Stimulated activated memory B cell treated with anti-CD40 and anti-IgM and Interleukin-4, amounts not matched to agents 10 μg/mL and 1 μg/mL and 100 μg/mL, for 72 hours (primary cell): ENCODE measurements at regions not wholly inside any gene's neighbourhood (a gene's known extent, or its start where the extent isn't known, plus 50 kb on each side); places are given as distances from the start of the nearest gene placed in this dataset.
"Not testable (repeated sequence)": the region's sequence is repeated elsewhere in the genome, so short reads cannot be mapped to it uniquely, and the experiment has no call there.

Source experiments
- ATAC-seq: fragments of 150-1000 bp; cut with Tn5 transposase; 2 replicates; pipeline ENCODE4 v1.10.0; 2021
- H3K27ac Mint-ChIP-seq: one replicate; pipeline ENCODE4 v1.8.0; 2022; ENCODE audit warnings: mild to moderate bottlenecking, mixed read lengths
- H3K27me3 Mint-ChIP-seq: one replicate; pipeline ENCODE4 v1.8.0; 2022; ENCODE audit warnings: mixed read lengths
- H3K36me3 Mint-ChIP-seq: one replicate; pipeline ENCODE4 v1.8.0; 2022; ENCODE audit warnings: mixed read lengths
- H3K4me1 Mint-ChIP-seq: one replicate; pipeline ENCODE4 v1.8.0; 2022; ENCODE audit warnings: mixed read lengths
- H3K4me3 Mint-ChIP-seq: one replicate; pipeline ENCODE4 v1.8.0; 2022; ENCODE audit warnings: mild to moderate bottlenecking, moderate library complexity, mixed read lengths
- H3K9me3 Mint-ChIP-seq: one replicate; pipeline ENCODE4 v1.8.0; 2022; ENCODE audit warnings: mixed read lengths

DNA sequence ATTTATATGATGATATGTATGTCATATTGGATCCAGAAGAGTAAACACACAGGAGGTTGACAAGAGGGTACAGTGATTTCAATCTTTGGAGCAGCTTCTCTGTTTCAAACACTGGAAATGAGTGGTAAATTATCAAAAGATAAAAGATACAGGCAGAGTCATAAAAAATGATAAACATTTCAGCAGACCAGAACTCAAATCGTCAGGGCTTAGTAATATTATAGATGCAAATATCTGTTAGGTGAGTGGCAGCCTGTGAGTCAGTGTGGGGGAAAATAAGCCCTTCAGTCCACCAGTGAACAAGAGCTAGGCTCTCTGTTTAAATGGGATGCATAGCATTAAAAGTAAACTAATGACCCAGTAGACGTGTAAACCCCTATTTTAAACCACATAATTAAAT lies 1378.1 kb downstream of the EFNA5 start:
- no peaks in the 10 kb centered on the region for H3K9me3 Mint-ChIP-seq
- H3K4me3 Mint-ChIP-seq: no peak overlapping the region
- no peaks in the 10 kb centered on the region for H3K27me3 Mint-ChIP-seq
- H3K27ac Mint-ChIP-seq: no peak overlapping the region
- no peaks in the 10 kb centered on the region for H3K36me3 Mint-ChIP-seq
- no peak for ATAC-seq
- H3K4me1 Mint-ChIP-seq: no peaks in the 10 kb centered on the region

DNA sequence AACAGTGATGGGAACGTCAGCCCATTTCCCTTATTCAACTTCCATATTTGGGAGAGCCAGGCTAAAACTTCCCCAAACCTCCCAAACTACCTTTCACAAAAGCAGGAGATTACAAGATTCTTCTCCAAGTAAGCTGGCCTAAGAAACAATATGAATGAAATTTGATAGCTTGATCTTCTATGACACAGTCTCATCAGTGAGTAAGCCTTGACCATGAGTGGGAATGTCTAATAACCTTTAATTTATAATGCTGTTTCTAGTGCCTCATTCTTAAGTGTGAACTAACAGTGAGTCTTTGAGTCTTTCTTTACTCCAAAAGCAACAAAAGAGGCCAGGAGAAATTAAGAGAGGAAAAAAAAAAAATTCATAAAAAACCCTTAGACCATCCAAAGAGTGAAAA lies 1379.9 kb downstream of the EFNA5 start:
- Mint-ChIP-seq H3K4me1 (no peaks in the 10 kb centered on the region), H3K27ac (no peak overlapping the region), H3K36me3 (no peaks in the 10 kb centered on the region), H3K27me3 (no peaks in the 10 kb centered on the region), H3K9me3 (no peaks in the 10 kb centered on the region), H3K4me3 (no peak overlapping the region)
- ATAC-seq: no peak

DNA sequence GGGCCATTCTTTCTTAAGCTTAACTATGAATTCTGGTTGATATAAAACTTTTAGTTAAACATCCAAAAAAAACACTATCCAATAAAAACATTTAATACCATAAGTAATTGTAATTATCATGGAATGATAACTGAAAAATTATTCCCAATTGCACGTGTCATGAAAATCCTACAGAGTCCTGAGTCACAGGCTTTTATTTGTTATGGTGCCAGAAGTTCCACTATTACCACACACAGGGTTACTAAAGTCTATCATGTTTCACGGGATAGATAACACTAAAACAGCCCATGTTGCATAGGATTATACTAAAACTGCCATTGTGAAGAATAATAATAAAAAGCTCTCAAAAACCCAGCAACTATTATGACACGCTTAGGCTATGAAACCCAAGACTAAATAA lies 1381.8 kb downstream of the EFNA5 start:
- Mint-ChIP-seq H3K27me3 (no peaks in the 10 kb centered on the region), H3K36me3 (no peaks in the 10 kb centered on the region), H3K9me3 (peaks cover 2% of the 10 kb centered on the region), H3K4me3 (no peak overlapping the region), H3K27ac (no peak overlapping the region), H3K4me1 (no peaks in the 10 kb centered on the region)
- no peak for ATAC-seq

DNA sequence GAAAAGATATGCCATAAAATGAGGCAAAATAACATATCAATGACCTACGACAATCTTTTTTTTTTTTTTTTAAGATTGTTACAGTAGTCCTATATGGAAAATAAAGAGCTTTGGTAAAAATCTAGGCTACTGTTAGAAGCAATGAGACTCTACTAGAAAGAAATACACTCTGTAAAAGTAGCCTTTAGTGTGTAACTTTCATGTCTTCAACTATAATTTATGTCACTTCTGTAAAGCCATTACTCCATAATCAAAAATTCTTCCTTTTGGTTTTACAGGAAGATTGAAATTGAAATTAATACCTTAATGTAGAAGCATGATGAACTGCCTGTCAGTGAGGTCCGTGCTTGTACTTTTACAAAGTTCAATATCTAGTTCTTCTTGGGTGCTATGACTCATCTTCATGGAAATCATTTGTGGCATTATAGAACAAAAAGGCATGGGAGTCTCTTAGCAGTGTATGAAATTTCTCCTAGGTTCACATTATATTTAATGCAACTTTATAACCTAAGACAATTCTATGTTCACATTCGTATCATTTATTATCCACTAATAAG lies 1393.1 kb downstream of the EFNA5 start:
- Mint-ChIP-seq H3K4me1 (no peaks in the 10 kb centered on the region), H3K36me3 (no peaks in the 10 kb centered on the region), H3K9me3 (no peaks in the 10 kb centered on the region), H3K27me3 (no peaks in the 10 kb centered on the region), H3K4me3 (no peak overlapping the region), H3K27ac (no peak overlapping the region)
- ATAC-seq: no peak

DNA sequence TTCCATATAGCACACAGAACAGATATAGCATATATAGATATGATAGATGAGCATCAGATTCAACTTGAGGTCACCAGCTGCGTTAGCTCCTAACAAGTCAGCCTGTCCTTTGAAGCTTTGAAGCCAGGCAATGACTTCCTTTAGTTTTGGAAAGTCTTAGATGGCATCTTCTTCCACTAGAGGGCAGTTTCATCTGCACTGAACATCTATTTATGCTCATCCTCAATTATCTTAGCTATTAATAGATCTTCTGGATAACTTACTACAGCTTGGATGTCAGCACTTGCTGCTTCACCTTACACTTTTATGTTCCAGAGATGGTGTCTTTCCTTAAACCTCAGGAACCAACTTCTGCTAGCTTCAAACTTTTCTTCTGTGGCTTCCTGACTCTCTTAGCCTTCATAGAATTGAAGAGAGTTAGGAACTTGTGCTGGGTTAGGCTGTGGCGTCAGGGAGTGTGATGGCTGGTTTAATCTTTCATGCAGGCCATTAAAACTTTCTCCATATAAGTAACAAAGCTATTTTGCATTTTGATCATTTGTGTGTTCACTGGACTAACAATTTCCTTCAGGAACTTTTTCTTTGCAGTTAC lies 1401.4 kb downstream of the EFNA5 start:
- ATAC-seq: no peak
- Mint-ChIP-seq H3K36me3 (no peaks in the 10 kb centered on the region), H3K4me1 (no peaks in the 10 kb centered on the region), H3K9me3 (peaks cover 7% of the 10 kb centered on the region), H3K4me3 (no peak overlapping the region), H3K27me3 (no peaks in the 10 kb centered on the region), H3K27ac (no peak overlapping the region)

DNA sequence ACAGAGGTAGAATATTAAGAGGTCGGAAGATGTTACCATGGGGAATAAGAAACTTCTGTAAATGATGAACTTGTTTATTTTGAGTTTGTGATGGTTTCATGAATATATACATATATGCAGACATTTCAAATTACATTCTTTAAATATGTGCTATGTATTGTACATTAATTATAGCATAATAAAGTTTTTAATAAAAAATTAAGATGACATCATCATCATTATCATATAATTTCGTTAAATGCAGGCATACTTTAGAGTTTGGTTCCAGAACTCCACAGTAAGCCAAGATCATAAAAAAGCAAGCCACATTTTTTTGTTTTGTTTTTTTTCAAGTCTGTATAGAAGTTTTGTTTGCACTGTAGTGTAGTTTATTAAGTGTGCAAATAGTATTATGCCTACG lies 1403.5 kb downstream of the EFNA5 start:
- no peaks in the 10 kb centered on the region for H3K27me3 Mint-ChIP-seq
- no peak overlapping the region for H3K27ac Mint-ChIP-seq
- H3K36me3 Mint-ChIP-seq: no peaks in the 10 kb centered on the region
- H3K9me3 Mint-ChIP-seq: peaks cover 7% of the 10 kb centered on the region
- no peak for ATAC-seq
- H3K4me3 Mint-ChIP-seq: no peak overlapping the region
- no peaks in the 10 kb centered on the region for H3K4me1 Mint-ChIP-seq

DNA sequence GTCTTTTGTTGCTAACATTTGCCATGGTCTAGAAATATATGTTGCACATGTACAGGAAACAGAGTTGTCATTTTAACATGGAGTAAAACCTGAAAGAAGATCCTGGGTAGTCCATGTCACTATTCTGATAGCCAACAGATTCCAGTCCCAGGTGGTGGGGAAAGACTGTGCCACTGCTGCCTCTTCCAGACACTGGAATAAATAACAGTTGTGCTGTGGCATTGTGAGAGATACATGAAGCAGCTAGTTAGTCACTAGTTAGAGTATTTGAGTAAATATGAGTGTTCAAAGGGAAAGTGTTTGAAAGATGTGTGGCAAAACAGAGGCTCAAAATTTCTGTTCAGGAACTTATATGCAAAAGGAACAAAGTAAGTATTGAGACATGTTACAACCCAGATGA lies 1408.3 kb downstream of the EFNA5 start:
- no peak for ATAC-seq
- Mint-ChIP-seq H3K27ac (no peak overlapping the region), H3K36me3 (no peaks in the 10 kb centered on the region), H3K4me1 (no peaks in the 10 kb centered on the region), H3K27me3 (no peaks in the 10 kb centered on the region), H3K9me3 (peaks cover 6% of the 10 kb centered on the region), H3K4me3 (no peak overlapping the region)

DNA sequence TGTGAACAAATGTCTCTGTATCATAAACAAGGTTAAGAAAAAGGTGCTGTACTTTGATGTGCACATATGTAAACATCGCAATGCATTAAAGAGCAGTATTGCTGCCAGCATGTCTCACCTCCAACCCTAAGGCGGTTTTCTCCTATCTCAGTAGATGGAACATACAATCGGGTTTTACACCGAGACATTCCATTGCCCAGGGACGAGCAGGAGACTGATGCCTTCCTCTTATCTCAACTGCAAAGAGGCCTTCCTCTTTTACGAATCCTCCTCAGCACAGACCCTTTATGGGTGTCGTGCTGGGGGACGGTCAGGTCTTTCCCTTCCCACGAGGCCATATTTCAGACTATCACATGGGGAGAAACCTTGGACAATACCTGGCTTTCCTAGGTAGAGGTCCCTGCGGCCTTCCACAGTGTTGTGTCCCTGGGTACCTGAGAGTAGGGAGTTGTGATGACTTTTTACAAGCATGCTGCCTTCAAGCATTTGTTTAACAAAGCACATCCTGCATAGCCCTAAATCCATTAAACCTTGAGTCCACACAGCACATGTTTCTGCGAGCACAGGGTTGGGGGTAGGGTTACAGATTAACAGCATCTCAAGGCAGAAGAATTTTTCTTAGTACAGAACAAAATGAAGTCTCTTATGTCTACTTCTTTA lies 1411.2 kb downstream of the EFNA5 start:
- H3K9me3 Mint-ChIP-seq, ATAC-seq, H3K4me3 Mint-ChIP-seq, H3K4me1 Mint-ChIP-seq, H3K27me3 Mint-ChIP-seq, H3K36me3 Mint-ChIP-seq, H3K27ac Mint-ChIP-seq: not testable (repeated sequence)

DNA sequence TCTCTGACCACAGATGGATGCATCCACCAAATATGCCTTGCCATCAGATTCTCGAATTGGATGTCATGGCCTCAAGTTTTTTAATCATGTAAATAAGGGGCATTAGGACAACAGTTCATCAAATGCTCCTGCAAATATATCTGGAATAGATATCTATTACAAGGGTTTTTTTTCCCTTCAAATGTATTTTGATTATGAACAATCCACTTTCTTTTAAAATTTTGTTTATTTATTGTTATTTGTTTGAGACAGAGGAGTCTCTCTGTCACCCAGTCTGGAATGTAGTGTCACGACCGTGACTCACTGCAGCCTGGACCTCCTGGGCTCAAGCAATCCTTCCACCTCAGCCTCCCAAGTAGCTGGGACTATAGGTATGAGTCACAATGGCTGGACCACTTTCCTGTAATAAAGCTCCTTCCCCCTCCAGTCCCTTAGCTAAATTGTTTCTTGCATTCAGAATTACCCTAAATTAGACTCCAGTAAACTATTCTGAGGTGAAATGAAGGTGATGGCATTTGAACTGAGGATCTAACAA lies 1412.1 kb downstream of the EFNA5 start:
- Mint-ChIP-seq H3K27me3 (no peaks in the 10 kb centered on the region), H3K4me1 (no peaks in the 10 kb centered on the region), H3K9me3 (peaks cover 6% of the 10 kb centered on the region), H3K27ac (no peak overlapping the region), H3K36me3 (no peaks in the 10 kb centered on the region), H3K4me3 (no peak overlapping the region)
- no peak for ATAC-seq

DNA sequence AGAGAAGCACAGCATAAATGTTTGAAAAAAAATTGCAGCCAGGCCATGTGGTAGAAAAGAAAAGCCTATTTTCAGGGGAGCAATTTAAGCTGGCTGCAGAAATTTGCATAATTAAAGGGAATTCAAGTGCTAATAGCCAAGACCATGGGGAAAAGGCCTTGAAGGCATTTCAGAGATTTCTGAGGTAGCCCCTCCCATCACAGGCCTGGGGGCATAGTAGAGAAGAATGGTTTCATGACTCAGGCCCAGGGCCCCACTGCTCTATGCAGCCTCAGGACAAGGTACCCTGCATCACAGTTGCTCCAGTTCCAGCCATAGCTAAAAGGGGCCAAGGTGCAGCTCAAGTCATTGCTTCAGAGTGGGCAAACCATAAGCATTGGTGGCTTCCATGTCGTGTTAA lies 1416.0 kb downstream of the EFNA5 start:
- H3K4me3 Mint-ChIP-seq: no peak overlapping the region
- no peaks in the 10 kb centered on the region for H3K4me1 Mint-ChIP-seq
- H3K36me3 Mint-ChIP-seq: no peaks in the 10 kb centered on the region
- peaks cover 4% of the 10 kb centered on the region for H3K9me3 Mint-ChIP-seq
- no peaks in the 10 kb centered on the region for H3K27me3 Mint-ChIP-seq
- no peak overlapping the region for H3K27ac Mint-ChIP-seq
- no peak for ATAC-seq

DNA sequence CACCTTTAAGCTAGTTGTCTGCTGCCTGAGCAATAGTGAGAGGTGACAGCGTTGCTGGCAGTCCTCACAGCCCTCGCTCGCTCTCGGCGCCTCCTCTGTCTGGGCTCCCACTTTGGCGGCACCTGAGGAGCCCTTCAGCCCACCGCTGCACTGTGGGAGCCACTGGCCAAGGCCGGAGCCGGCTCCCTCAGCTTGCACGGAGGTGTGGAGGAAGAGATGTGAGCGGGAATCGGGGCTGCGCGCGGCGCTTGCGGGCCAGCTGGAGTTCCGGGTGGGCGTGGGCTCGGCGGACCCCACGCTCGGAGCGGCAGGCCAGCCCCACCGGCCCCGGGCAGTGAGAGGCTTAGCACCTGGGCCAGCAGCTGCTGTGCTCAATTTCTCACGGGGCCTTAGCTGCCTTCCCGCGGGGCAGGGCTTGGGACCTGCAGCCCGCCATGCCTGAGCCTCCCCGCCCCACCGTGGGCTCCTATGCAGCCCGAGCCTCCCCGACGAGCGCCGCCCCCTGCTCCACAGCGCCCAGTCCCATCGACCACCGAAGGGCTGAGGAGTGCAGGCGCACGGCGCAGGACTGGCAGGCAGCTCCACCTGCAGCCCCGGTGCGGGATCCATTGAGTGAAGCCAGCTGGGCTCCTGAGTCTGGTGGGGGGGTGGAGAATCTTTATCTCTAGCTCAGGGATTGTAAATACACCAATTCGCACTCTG lies 1424.5 kb downstream of the EFNA5 start:
- not testable (repeated sequence) for H3K4me3 Mint-ChIP-seq, H3K36me3 Mint-ChIP-seq, ATAC-seq, H3K27me3 Mint-ChIP-seq, H3K4me1 Mint-ChIP-seq, H3K27ac Mint-ChIP-seq, H3K9me3 Mint-ChIP-seq

DNA sequence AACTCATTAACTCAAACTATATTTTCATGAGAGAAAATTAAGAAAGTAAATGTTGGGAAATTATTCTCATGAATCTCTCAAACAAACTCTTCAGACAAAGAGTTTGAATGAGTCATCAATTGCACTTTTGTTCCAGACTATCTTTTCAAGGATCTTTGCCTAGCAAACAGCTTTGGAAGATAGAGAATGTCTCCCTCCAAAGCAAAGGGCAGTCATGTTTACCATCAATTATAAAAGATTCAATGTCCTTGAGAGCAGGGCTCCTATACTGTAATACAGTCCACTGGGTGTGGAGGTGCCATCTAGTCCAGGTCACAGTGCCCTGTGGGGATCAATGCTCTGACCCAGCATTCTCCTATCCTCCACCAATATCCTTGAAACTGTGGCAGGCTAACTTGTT lies 1429.3 kb downstream of the EFNA5 start:
- Mint-ChIP-seq H3K4me1 (no peaks in the 10 kb centered on the region), H3K4me3 (no peak overlapping the region), H3K27me3 (no peaks in the 10 kb centered on the region), H3K27ac (no peak overlapping the region), H3K36me3 (no peaks in the 10 kb centered on the region), H3K9me3 (no peaks in the 10 kb centered on the region)
- ATAC-seq: no peak

DNA sequence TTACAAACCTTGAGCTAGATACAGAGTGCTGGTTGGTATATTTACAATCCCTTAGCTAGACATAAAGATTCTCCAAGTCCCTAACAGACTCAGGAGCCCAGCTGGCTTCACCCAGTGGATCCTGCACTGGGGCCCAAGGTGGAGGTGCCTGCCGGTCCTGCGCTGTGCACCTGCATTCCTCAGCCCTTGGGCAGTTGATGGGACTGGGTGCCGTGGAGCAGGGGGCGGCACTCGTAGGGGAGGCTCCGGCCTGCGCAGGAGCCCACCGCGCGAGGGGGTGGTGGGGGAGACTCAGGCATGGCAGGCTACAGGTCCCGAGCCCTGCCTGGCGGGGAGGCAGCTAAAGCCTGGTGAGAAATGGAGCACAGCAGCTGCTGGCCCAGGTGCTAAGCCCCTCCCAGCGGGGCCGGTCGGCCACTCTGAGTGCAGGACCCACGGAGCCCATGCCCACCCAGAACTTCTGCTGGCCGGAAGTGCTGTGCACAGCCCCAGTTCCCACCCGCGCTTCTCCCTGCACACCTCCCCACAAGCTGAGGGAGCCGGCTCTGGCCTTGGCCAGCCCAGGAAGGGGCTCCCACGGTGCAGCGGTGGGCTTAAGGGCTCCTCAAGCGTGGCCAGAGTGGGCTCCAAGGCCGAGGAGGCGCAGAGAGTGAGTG lies 1464.7 kb downstream of the EFNA5 start:
- no peak for ATAC-seq
- Mint-ChIP-seq H3K36me3 (no peaks in the 10 kb centered on the region), H3K27ac (no peak overlapping the region), H3K4me3 (no peak overlapping the region), H3K9me3 (peaks cover 8% of the 10 kb centered on the region), H3K27me3 (no peaks in the 10 kb centered on the region), H3K4me1 (no peaks in the 10 kb centered on the region)

DNA sequence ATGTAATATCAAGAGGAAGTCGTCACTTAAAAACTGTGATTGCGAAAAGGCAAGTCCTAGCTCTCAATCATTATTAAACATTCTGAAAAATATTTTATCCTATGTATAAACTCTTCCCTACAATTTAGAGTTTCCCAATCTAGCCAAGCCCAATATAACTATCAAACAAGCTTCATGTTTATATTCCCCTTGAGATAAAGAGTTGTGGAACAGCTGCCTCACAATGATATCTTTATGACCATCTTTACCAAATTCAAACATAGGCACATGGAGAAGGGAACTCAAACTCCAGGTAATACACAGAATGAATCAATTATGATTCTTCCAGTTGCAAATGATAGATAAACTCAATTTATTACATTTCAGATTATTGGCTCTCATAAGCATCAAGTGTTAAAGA lies 1468.7 kb downstream of the EFNA5 start:
- Mint-ChIP-seq H3K36me3 (no peaks in the 10 kb centered on the region), H3K27ac (no peak overlapping the region), H3K4me3 (no peak overlapping the region), H3K27me3 (no peaks in the 10 kb centered on the region), H3K9me3 (peaks cover 3% of the 10 kb centered on the region), H3K4me1 (no peaks in the 10 kb centered on the region)
- no peak for ATAC-seq

DNA sequence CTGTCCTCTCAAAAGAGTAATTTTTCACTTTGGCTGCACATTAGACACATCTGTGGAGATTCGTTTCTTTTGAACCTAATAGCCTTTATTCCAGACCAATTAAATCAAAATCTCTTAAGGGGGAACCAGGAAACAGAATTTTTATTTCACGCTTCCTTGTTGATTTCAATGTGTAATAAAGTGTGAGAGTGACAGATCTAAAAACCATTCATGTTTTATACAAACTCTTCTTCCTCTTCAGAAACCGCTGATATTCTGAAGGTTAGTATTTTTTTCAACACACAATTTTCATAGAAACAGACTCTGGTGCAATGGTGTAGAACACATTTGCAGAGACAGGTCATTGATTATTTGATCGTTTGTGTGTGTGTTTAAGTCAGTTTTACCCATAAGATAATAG lies 1469.8 kb downstream of the EFNA5 start:
- Mint-ChIP-seq H3K27me3 (no peaks in the 10 kb centered on the region), H3K36me3 (no peaks in the 10 kb centered on the region), H3K27ac (no peak overlapping the region), H3K4me3 (no peak overlapping the region), H3K4me1 (no peaks in the 10 kb centered on the region), H3K9me3 (peaks cover 7% of the 10 kb centered on the region)
- no peak for ATAC-seq
